Stimulated activated naive CD4-positive, alpha-beta T cell treated with Interleukin-2 at 50 U/mL for 16 hours (primary cell): ENCODE measurements at regions not wholly inside any gene's neighbourhood (a gene's known extent, or its start where the extent isn't known, plus 50 kb on each side); places are given as distances from the start of the nearest gene placed in this dataset.
A peak's percentile ranks its signal among the peaks of the same experiment; 100 is the strongest.
"Not testable (repeated sequence)": the region's sequence is repeated elsewhere in the genome, so short reads cannot be mapped to it uniquely, and the experiment has no call there.

Source experiments
- DNase-seq: peaks from one replicate; lab custom pipeline; 2025; lab: John Stamatoyannopoulos, UW

DNA sequence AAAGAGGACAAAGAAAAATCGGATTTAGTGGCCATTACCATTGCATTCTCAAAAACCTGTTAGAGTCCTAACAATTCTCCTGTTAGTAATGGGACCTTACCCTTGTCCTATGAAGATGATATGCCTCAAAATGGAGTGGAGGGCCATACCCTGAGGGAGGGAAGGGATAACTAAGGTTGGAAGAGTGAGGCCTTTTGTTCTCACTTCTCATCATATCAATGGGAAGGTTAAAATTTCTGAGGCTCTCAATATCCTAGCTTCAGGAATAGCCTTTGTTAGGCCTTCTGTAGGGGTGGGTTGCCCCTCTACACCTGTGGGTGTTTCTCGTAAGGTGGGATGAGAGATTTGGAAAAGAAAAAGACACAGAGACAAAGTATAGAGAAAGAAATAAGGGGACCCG is 109.4 kb upstream of the SGIP1 start:
- DNase-seq: not testable (repeated sequence)

DNA sequence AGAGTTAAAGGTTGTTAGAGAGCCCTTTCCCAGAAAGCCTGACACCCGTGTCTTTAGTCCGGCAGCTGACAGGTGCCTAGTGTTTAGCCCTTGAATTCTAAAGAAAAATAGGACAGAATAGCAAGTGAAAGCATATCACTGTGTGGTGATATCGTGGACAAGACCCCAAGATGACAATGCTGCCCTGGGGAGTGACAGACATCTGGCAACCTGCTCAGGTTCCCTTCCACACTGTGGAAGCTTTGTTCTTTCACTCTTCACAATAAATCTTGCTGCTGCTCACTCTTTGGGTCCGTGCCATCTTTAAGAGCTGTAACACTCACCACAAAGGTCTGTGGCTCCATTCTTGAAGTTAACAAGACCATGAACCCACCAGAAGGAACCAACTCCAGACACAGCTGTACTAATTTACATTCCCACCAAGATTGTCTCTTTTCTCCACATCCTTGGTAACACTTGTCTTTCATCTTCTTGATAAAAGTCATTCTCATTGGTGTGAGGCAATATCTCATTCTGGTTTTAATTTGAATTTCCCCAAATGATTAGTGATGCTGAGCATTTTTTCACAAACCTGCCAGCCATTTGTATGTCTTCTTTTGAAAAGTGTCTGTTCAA is 107.6 kb upstream of the SGIP1 start:
- DNase-seq: no peak

DNA sequence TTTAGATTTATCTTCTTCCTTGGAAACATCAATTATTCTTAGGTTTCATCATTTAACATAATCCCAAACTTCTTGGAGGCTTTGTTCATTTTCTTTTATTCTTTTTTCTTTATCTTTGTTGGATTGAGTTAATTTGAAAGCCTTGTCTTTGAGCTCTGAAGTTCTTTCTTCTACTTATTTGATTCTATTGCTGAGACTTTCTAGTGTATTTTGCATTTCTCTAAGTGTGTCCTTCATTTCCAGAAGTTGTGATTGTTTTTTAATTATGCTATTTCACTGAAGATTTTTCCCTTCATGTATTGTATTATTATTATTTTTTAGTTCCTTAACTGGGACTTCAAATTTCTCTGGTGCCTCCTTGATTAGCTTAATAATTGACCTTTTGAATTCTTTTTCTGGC is 103.1 kb upstream of the SGIP1 start:
- not testable (repeated sequence) for DNase-seq

DNA sequence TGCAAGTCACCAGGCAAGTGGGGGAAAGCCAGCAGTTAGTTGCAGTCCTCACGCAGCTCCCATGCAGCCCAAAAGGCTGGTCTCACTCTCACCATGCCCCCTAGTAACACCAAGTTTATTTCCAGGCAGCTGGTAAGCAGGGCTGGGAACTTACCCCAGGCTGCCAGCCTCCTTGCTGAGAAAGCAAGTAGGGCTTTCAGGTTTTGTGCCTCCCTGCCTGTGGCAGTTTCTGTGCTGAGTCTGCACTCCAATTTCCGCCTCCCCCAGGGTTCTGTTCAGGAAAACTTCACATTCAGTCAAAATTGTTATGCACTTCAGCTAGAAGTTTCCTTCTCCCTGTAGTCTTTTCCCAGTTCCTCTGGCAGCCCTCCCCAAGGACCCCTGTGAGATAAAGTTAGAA is 102.0 kb upstream of the SGIP1 start:
- no peak for DNase-seq

DNA sequence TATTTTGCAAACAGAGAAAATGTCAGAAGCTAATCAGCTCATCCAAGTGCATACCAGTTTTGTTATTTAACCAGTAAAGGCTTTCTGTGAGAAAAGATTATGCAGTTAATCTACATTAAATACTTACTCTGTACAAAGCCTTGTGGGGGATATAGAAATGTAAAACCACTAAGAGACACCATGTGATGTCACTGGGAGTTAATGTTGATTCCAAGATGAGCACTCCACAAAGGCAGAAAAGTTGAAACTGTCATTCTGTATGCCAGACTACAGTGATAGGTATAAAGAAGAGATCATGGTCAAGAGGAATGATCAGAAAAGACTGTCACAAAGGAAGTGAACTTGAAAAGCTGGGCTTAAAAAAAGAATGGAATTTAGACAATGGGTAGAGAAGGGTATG is 100.3 kb upstream of the SGIP1 start:
- DNase-seq: no peak

DNA sequence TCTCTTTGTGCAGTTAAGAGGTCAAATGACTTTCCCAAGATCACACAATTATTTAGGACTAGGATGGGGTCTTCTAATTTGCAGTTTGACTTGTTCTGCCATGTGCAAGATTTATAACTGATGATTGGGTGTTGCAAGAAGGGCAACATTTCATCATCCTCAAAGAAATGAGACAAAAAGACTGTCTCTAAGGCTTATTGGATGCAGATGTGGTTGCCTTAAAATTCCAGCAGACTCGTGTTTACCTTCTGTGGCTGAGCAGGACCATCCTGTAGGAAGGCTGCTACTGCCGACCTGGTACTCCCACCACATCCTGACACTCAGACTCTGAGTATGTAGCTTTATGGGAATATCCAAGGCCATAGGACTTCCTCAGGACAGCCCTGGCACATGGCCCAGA is 99.9 kb upstream of the SGIP1 start:
- no peak for DNase-seq

DNA sequence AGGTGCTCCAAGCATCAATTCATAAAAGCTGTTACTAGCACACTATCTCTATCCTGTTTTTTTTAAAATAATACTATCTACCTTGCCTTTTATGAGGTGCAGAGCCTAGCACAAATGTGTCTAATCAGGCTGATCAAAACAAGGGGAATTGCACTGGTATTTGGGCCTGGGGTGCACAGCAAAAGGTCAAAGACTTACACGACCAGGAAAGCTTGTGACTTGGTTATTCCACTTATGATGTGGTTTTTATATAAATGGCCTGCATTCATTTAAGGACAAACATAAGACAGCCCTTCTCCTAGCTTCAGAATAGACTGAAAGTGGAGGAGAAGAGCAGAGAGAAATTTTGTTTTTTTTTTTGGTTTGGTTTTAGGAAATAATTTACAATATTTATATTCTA is 98.4 kb upstream of the SGIP1 start:
- DNase-seq: no peak

DNA sequence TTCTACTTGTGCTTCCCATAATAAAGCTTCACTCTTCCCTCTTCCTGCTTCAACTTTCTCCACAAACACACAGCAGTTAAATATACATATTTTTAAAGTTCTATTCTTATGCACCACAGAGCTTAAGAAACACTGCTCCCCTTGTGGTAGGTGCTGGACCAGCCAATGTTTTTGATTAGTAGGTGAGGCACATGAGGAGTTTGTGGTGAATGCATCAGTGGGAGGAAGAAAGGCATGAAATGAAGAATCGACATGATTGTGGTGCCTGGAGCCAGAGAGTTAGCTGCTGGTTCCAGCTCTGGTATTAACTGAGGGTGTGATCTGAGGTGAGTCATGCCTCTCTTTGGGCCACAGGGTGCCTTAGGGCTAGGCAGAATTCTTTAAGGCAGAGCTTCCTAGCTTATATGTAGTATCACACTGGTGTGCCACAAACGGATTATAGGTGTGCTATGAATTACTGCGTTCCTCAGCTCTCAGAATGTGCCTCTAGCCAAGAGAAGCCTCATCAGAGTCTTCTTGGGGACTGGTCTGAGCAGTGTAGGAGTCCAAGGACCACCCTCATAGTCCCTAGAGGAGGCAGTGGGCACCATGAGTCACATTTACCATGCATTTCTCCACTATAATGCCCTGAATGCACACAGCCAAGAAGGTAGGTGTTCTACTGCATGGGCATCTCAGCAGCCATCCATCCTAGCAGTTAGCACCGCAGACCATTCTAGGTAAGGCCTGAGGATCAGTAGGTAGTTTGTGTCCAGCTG is 97.4 kb upstream of the SGIP1 start:
- DNase-seq: peak; percentile 67

DNA sequence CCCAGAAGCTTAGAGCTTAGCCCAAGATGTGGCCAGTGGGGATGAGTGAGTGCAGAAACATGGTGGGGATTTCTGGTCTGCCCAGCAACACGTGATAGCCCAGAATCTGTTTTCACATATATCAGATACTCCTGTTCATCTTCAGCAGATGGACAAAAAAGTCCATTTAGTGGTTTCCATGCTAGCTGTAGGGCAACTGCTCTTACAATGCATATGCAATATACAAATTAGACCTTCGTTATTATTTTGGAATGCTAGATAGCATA is 96.9 kb upstream of the SGIP1 start:
- no peak for DNase-seq

DNA sequence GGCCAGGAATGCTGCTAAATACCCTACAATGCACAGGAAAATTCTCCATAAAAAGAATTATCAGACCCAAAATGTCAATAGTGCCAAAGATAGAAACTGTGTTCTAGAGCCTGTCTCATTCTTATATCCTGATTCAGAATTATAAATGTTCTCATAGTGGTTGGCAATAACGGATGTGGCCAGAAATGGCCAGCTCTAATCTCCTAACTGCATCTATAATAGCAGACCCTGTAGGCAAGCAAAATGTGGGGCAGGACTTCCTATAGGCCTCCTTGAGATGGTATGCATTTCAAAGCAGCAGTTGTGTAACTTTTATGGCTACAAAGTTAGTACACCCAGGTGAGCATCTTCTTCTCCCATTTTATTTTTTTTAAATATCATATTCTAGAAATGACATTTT is 95.9 kb upstream of the SGIP1 start:
- DNase-seq: no peak

DNA sequence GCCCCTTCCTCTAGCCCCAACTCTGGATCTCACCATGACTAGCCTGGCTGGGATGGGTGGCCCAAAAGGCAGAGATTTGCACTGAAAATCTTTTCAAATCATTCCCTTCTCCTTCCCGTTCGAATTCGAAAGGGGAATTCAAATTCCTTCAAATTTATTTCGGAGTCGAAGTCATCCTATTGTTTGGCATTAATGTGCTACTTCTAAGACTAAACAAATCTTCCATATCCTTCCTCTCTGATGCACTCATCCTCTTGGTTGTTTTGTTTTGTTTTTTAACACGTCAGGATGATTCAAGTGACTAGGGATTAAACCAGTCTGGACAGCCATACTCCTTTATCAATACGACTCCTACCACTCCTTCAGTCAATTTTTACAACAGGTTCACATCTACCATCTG is 95.5 kb upstream of the SGIP1 start:
- no peak for DNase-seq

DNA sequence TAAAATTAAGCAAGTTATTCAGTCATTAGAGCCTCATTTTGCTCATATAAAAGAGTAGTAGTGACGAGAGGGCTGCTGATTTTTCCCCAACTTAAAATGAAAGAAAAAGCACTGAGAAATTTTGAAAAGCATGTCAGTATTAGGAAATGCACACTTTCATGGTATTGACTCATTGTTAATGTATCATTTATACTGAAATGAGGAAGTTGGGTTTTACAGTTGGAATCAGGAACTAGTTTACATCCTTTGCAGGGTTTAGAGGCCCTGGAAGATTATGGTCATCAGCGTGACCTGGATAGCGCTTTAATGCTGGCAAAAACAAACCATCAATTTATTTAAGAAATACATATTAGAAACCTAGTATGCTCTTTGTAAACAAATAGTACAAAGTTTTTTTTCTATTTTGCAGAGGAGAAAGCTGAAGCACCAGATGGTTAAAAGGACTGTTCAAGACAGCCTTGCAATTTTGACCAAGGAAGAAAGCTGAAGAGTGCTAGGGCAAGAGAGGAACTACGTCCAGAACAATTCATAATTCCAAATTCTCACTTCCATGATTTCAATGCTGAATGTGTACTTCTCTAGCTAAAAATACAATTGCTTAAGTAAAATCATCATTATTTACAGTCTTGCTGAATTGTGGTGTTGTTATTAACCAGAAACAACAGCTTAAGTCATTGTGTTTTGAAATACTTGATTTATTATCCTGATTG is 94.8 kb upstream of the SGIP1 start:
- DNase-seq: no peak

DNA sequence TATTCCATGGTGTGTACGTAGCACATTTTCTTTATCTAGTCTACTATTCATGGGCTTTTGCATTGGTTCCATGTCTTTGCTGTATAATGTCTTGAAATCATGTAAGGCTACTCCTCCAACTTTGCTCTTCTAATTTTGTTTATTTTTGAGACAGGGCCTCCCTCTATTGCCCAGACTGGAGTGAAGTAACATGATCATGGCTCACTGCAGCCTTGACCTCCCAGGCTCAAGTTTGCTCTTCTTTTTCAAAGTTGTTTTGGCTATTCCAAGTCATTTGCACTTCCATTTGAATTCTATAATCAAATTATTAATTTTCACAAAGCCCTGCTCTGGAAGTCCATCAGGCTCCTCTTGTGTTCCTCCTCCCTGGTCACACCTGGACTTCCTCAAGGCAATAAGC is 90.2 kb upstream of the SGIP1 start:
- DNase-seq: no peak

DNA sequence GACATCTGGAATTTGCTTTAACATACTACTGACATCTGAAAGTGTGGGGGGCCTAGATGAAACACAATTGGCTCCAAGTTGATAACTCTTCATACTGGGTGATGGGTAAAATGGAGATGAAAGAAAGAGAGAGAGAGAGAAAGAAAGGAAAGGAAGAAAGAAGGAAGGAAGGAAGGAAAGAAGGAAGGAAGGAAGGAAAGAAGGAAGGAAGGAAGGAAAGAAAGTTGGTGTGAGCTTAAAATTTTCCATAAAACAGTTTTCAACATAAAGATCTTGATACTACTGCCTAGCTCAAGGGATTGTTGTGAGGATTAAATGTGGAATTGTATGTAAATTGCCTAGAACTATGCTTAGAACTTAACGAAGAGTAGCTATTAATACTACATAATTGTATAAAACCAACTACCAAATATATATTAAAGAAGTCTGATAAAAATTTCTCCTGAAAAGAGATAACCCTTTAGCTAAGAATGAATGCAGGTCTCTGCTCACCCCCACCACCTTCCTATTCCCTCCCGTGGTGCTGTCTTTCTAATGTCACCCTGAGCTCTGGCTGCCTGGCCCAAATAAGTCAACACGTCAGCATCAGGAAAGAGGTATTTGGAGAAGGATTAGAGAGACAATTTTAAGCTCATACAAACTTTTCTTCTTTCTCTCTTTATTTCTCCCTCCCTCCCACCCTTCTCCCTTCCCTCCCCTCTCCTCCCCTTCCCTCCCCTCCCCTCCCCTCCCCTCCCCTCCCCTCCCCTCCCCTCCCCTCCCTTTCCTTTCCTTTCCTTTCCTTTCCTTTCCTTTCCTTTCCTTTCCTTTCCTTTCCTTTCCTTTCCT is 89.3 kb upstream of the SGIP1 start:
- no peak for DNase-seq

DNA sequence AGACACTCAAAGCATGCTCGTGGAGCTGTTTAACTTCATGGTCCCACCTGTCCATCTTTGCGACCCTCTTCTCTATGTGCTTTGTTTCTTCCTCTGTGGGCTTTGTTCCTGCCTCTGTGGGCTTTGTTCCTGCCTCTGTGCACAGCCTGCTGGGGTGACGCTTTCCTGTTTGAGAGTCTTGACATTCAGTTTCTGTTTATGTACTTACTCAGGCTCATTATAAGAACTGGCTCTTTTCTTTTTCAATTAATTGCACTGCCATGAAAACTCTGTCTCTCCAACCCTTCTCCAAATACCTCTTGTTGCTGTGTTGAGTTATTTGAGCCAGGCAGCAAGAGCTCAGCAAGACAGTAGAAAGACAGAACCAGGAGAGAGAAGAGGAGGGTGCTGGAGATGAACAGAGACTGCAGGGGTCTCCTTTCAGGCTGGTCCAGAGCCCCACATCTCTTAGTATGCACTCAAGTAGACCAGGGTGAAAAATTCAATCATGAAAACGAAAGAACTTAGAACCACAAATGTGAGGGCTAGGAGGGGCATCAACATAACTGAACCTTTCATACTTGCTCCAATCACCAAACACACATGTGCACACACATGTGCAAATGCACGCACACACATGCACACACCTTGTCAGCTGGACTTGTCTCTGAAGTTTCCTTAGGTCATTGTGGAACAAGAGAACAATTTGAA is 88.3 kb upstream of the SGIP1 start:
- peak; percentile 31 for DNase-seq

DNA sequence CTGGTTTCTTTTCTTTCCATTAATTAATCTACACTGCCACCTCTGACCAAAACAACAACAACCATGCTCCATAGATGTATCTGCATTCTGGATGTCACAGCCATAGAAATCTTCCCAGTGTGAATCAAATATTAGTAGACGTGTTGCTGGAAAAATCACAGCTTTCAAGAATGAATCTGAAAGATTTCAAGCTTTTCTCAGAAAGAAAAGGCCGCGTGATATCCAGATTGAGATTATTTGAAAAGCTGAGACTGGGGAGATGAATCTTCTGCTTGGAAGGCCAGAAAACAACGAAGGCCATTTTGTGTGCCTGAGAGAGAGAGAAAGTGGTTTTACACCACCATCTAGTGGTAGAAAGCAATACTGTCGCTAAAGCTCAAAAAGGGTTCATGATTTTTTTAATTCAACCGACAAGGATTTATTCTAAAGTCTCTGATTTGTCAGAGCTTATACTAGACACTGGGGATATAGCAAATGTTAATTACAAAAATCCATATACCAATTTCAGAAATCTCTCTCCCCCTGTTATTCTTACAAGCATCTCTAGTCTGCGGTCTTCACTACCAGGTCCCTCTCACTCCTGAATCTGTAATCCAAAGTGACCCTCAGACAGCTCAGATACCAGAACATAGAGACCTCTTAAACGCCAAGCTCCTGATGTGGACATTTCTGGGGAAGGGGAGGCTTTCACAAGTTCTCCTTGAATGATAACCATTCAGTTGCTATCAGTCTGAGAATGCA is 87.5 kb upstream of the SGIP1 start:
- DNase-seq: no peak

DNA sequence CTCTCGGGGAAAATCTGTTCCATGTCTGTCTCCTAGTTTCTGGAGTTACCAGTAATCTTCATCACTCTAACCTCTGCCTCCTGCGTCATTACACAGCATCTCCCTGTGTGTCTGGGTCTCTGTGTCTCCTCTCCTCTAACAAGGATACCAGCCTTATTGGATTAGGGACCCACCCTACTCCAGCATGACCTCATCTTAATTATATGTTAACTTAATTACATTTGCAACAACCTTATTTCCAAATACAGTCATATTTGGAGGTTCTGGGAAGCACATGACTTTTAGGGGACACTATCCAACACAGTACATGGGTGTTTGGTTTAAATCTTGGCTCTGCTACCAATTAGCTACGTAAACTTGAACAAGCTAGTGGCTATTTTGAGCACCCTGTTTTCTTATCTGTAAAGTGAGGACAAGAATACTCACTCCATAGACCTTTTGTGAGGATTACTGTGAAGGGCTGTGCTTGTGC is 83.9 kb upstream of the SGIP1 start:
- no peak for DNase-seq

DNA sequence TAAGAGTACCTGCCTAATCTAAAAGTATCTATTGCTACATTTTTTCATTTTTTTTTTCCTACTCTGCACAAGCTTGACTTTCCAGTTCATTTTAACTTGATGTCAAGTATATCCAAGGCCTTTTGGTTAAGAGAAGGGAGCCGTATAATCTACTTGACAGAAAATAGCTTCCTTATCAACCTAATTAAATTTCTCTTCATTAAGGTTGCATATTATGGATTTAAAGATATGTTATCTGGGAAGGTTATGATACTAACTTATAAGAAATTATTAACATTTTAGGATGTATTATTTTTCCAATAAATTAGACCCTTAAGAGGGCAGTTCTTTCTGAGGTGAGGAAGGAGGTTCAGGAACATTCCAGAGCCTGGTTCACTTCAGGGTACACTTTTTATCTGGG is 83.1 kb upstream of the SGIP1 start:
- DNase-seq: no peak

DNA sequence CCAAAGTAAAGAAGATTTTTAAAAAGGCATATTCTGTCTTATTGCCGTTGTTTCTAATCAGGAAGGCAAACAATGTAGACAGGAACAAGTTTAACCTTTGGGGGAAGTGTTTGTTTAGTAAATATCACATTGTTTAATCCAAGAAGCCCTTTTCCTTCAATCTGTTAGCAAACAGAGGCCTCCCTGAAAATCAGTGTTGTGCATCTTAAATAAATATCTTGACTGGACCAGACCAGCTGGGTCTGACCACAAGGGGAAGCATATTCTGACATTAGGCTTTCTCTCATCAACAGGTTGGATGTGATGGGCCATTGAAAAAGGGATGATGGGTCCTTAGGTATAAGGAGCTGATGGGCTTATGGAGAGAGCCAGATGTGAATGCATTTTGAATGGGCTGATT is 81.8 kb upstream of the SGIP1 start:
- no peak for DNase-seq

DNA sequence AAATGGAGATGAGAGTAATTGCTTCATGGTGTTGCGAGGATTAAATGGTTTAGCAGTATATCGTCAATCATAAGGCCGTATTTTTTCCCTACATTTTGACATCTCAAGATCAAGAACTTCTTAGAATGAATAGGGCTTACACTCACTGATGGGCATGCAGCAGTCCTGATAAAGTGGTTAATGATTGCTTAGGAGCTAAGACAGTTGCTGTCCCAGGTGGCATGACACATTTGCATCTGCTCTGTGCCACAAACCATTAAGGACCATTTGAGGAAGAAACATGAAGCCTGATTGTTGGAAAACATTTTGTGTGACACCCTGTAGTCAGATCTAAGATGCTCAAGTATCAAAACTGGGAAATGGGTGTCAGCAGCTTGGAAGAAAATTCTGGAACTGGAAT is 81.0 kb upstream of the SGIP1 start:
- DNase-seq: no peak

DNA sequence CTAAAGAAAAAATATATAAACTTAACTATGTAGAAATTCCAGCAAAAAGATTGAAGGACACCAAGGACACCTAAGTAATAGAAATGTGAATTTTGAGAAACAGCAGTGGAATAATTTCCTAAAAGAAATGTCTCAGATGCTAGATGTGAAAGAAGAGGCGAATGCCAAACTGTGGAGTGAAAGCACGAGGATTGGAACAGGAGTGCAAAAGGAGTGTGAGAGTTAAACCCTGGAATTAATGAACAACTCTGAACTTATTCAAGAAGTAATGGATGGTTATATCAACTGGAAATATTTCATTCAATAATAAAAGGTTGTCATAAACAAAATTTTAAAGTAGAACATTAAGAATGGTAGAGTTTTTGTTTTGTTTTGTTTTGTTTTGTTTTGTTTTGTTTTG is 78.5 kb upstream of the SGIP1 start:
- DNase-seq: no peak
